GM23338 (cell line): ENCODE measurements at regions not wholly inside any gene's neighbourhood (a gene's known extent, or its start where the extent isn't known, plus 50 kb on each side); places are given as distances from the start of the nearest gene placed in this dataset.

Experiments
- ATAC-seq: fragments of 200-7000 bp; cut with Tn5 transposase; 3 replicates; pipeline ENCODE4 v1.9.1; 2020
- DNase-seq: peaks from one replicate; pipeline ENCODE4 v3.0.0-alpha.2; 2015; ENCODE audit warnings: low spot score
- H2AFZ ChIP-seq: fragments of 200-600 bp; sonication (generic); 2 replicates; pipeline ENCODE4 v1.8.0; 2016; ENCODE audit warnings: antibody characterized with exemption, mild to moderate bottlenecking, moderate library complexity
- H3F3A ChIP-seq: fragments of 200-600 bp; sonication (generic); replicated peaks from 2 replicates; pipeline ENCODE4 v1.8.0; 2017; ENCODE audit warnings: antibody characterized with exemption, mixed run types, low read depth
- H3K27ac ChIP-seq: fragments of 200-600 bp; sonication (generic); 2 replicates; pipeline ENCODE4 v1.6.1; 2016; ENCODE audit warnings: low read depth
- H3K27me3 ChIP-seq: fragments of 200-600 bp; sonication (generic); 2 replicates; pipeline ENCODE4 v1.8.0; 2016; ENCODE audit warnings: mild to moderate bottlenecking, mixed run types, moderate library complexity; ENCODE audit not compliant: insufficient read depth
- H3K36me3 ChIP-seq: fragments of 200-600 bp; sonication (generic); 2 replicates; pipeline ENCODE4 v1.8.0; 2016; ENCODE audit warnings: mild to moderate bottlenecking; ENCODE audit not compliant: insufficient read depth
- H3K4me1 ChIP-seq: fragments of 200-600 bp; sonication (generic); 2 replicates; pipeline ENCODE4 v1.8.0; 2016; ENCODE audit warnings: mild to moderate bottlenecking, moderate library complexity; ENCODE audit not compliant: insufficient read depth
- H3K4me2 ChIP-seq: fragments of 200-600 bp; sonication (generic); 2 replicates; pipeline ENCODE4 v1.7.1; 2017; ENCODE audit warnings: mixed run types
- H3K4me3 ChIP-seq: fragments of 200-600 bp; sonication (generic); 2 replicates; pipeline ENCODE4 v1.6.1; 2016; ENCODE audit warnings: mixed run types
- H3K79me2 ChIP-seq: fragments of 200-600 bp; sonication (generic); replicated peaks from 2 replicates; pipeline ENCODE4 v1.8.0; 2017; ENCODE audit warnings: mild to moderate bottlenecking; ENCODE audit not compliant: insufficient read depth
- H3K9me2 ChIP-seq: fragments of 200-600 bp; sonication (generic); 2 replicates; pipeline ENCODE4 v1.8.0; 2017; ENCODE audit not compliant: insufficient read depth
- H4K20me1 ChIP-seq: fragments of 200-600 bp; sonication (generic); replicated peaks from 2 replicates; pipeline ENCODE4 v1.8.0; 2017; ENCODE audit warnings: mild to moderate bottlenecking; ENCODE audit not compliant: insufficient read depth
- H3K27ac Mint-ChIP-seq: 2 replicates; pipeline ENCODE4 v1.8.0; 2020; ENCODE audit warnings: inconsistent platforms, mild to moderate bottlenecking, moderate library complexity, mixed read lengths
- H3K27me3 Mint-ChIP-seq: 3 replicates; pipeline ENCODE4 v1.8.0; 2022; ENCODE audit warnings: low read depth, mild to moderate bottlenecking, moderate library complexity, mixed read lengths, inconsistent platforms; ENCODE audit not compliant: insufficient read depth, poor library complexity
- H3K36me3 Mint-ChIP-seq: 3 replicates; pipeline ENCODE4 v1.8.0; 2021; ENCODE audit warnings: low read depth, mild to moderate bottlenecking, inconsistent platforms, moderate library complexity, mixed read lengths
- H3K4me1 Mint-ChIP-seq: 3 replicates; pipeline ENCODE4 v1.8.0; 2020; ENCODE audit warnings: mild to moderate bottlenecking, inconsistent platforms, mixed read lengths
- H3K4me3 Mint-ChIP-seq: 3 replicates; pipeline ENCODE4 v1.8.0; 2021; ENCODE audit warnings: moderate library complexity, mild to moderate bottlenecking, inconsistent platforms, mixed read lengths
- H3K9me3 Mint-ChIP-seq: 3 replicates; pipeline ENCODE4 v1.8.0; 2020; ENCODE audit warnings: moderate library complexity, mild to moderate bottlenecking, inconsistent platforms, mixed read lengths
- CREB1 ChIP-seq: fragments of 250-450 bp; sonication (Bioruptor Pico); IDR thresholded peaks from 2 replicates; pipeline ENCODE4 v1.5.0; 2020; ENCODE audit warnings: low read depth, mild to moderate bottlenecking, moderate library complexity
- ETS1 ChIP-seq: IDR thresholded peaks from 2 replicates; pipeline ENCODE4 v1.6.1; 2016; ENCODE audit warnings: antibody characterized with exemption
- EZH2 ChIP-seq: fragments of 200-600 bp; sonication (generic); IDR thresholded peaks from one replicate; pipeline ENCODE4 v1.8.0; 2017; ENCODE audit warnings: antibody characterized with exemption, mild to moderate bottlenecking, low read depth; ENCODE audit not compliant: unreplicated experiment
- EZH2phosphoT487 ChIP-seq: fragments of 200-600 bp; sonication (generic); IDR thresholded peaks from one replicate; pipeline ENCODE4 v1.8.1; 2018; ENCODE audit warnings: antibody characterized with exemption; ENCODE audit not compliant: unreplicated experiment
- JUNB ChIP-seq: IDR thresholded peaks from one replicate; pipeline ENCODE4 v1.6.1; 2016; ENCODE audit warnings: antibody characterized with exemption; ENCODE audit not compliant: unreplicated experiment
- NANOG ChIP-seq: IDR thresholded peaks from 2 replicates; pipeline ENCODE4 v1.6.1; 2016; ENCODE audit warnings: antibody characterized with exemption, borderline replicate concordance
- POLR2AphosphoS5 ChIP-seq: IDR thresholded peaks from 2 replicates; pipeline ENCODE4 v1.6.1; 2016; ENCODE audit warnings: antibody characterized with exemption, low read depth
- STAT1 ChIP-seq: IDR thresholded peaks from one replicate; pipeline ENCODE4 v1.6.1; 2016; ENCODE audit warnings: antibody characterized with exemption; ENCODE audit not compliant: unreplicated experiment
- ZNF114 ChIP-seq: fragments of 250-450 bp; sonication (Bioruptor Pico); IDR thresholded peaks from 2 replicates; pipeline ENCODE4 v1.5.0; 2020; ENCODE audit warnings: mild to moderate bottlenecking, moderate library complexity
- ZNF331 ChIP-seq: fragments of 250-450 bp; sonication (Bioruptor Pico); IDR thresholded peaks from 2 replicates; pipeline ENCODE4 v1.5.0; 2020; ENCODE audit warnings: low read depth, mild to moderate bottlenecking, moderate library complexity
- TF ChIP-seq, protein P1 (sequence below): IDR thresholded peaks from one replicate; pipeline ENCODE4 v1.6.1; 2018; ENCODE audit warnings: antibody characterized with exemption; ENCODE audit not compliant: unreplicated experiment
- TF ChIP-seq, protein P2 (sequence below), 2 experiments: fragments of 200-600 bp in 1 of 2; sonication (generic) in 1 of 2; conservative IDR thresholded peaks; 2 replicates each; pipeline versions ENCODE4 v1.5.1 to v1.6.1; 2016 to 2017; ENCODE audit warnings: antibody characterized with exemption in 2 of 2, low read depth in 2 of 2, mild to moderate bottlenecking in 2 of 2, moderate library complexity in 1 of 2
- TF ChIP-seq, protein P3 (sequence below): fragments of 250-450 bp; sonication (Bioruptor Pico); IDR thresholded peaks from 2 replicates; pipeline ENCODE4 v1.5.0; 2020; ENCODE audit warnings: mild to moderate bottlenecking, moderate library complexity

- H3K9me3 Mint-ChIP-seq: no peaks in the 10 kb centered on the region
- no peak overlapping the region for H3K27ac Mint-ChIP-seq
- Histone ChIP-seq H3K4me2 (no peak overlapping the region), H4K20me1 (no peaks in the 10 kb centered on the region), H3K9me2 (no peaks in the 10 kb centered on the region; the same call in 1 of the 2 replicates), H3K4me1 (no peaks in the 10 kb centered on the region), H2AFZ (peak overlapping the region; percentile 48; the same call in 1 of the 2 replicates), H3K27me3 (no peaks in the 10 kb centered on the region), H3F3A (no peaks in the 10 kb centered on the region), H3K79me2 (no peaks in the 10 kb centered on the region), H3K27ac (no peak overlapping the region), H3K4me3 (no peak overlapping the region), H3K36me3 (no peaks in the 10 kb centered on the region)
- DNase-seq: no peak
- no peaks in the 10 kb centered on the region for H3K27me3 Mint-ChIP-seq
- H3K4me1 Mint-ChIP-seq: no peaks in the 10 kb centered on the region
- H3K36me3 Mint-ChIP-seq: no peaks in the 10 kb centered on the region
- H3K4me3 Mint-ChIP-seq: no peak overlapping the region
- TF ChIP-seq CREB1 (no peak), ZNF331 (CRISPR knock-in tag) (no peak), JUNB (no peak), POLR2AphosphoS5 (no peak), STAT1 (no peak), ETS1 (no peak), EZH2 (no peak), EZH2phosphoT487 (no peak), ZNF114 (CRISPR knock-in tag) (no peak), NANOG (no peak)
- TF ChIP-seq, protein P1, sequence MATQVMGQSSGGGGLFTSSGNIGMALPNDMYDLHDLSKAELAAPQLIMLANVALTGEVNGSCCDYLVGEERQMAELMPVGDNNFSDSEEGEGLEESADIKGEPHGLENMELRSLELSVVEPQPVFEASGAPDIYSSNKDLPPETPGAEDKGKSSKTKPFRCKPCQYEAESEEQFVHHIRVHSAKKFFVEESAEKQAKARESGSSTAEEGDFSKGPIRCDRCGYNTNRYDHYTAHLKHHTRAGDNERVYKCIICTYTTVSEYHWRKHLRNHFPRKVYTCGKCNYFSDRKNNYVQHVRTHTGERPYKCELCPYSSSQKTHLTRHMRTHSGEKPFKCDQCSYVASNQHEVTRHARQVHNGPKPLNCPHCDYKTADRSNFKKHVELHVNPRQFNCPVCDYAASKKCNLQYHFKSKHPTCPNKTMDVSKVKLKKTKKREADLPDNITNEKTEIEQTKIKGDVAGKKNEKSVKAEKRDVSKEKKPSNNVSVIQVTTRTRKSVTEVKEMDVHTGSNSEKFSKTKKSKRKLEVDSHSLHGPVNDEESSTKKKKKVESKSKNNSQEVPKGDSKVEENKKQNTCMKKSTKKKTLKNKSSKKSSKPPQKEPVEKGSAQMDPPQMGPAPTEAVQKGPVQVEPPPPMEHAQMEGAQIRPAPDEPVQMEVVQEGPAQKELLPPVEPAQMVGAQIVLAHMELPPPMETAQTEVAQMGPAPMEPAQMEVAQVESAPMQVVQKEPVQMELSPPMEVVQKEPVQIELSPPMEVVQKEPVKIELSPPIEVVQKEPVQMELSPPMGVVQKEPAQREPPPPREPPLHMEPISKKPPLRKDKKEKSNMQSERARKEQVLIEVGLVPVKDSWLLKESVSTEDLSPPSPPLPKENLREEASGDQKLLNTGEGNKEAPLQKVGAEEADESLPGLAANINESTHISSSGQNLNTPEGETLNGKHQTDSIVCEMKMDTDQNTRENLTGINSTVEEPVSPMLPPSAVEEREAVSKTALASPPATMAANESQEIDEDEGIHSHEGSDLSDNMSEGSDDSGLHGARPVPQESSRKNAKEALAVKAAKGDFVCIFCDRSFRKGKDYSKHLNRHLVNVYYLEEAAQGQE: no peak
- TF ChIP-seq, protein P2, sequence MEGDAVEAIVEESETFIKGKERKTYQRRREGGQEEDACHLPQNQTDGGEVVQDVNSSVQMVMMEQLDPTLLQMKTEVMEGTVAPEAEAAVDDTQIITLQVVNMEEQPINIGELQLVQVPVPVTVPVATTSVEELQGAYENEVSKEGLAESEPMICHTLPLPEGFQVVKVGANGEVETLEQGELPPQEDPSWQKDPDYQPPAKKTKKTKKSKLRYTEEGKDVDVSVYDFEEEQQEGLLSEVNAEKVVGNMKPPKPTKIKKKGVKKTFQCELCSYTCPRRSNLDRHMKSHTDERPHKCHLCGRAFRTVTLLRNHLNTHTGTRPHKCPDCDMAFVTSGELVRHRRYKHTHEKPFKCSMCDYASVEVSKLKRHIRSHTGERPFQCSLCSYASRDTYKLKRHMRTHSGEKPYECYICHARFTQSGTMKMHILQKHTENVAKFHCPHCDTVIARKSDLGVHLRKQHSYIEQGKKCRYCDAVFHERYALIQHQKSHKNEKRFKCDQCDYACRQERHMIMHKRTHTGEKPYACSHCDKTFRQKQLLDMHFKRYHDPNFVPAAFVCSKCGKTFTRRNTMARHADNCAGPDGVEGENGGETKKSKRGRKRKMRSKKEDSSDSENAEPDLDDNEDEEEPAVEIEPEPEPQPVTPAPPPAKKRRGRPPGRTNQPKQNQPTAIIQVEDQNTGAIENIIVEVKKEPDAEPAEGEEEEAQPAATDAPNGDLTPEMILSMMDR (conservative IDR thresholded peaks at IDR 0.05; ENCODE audit: low read depth in 2 of 2): no peak
- TF ChIP-seq, protein P3, sequence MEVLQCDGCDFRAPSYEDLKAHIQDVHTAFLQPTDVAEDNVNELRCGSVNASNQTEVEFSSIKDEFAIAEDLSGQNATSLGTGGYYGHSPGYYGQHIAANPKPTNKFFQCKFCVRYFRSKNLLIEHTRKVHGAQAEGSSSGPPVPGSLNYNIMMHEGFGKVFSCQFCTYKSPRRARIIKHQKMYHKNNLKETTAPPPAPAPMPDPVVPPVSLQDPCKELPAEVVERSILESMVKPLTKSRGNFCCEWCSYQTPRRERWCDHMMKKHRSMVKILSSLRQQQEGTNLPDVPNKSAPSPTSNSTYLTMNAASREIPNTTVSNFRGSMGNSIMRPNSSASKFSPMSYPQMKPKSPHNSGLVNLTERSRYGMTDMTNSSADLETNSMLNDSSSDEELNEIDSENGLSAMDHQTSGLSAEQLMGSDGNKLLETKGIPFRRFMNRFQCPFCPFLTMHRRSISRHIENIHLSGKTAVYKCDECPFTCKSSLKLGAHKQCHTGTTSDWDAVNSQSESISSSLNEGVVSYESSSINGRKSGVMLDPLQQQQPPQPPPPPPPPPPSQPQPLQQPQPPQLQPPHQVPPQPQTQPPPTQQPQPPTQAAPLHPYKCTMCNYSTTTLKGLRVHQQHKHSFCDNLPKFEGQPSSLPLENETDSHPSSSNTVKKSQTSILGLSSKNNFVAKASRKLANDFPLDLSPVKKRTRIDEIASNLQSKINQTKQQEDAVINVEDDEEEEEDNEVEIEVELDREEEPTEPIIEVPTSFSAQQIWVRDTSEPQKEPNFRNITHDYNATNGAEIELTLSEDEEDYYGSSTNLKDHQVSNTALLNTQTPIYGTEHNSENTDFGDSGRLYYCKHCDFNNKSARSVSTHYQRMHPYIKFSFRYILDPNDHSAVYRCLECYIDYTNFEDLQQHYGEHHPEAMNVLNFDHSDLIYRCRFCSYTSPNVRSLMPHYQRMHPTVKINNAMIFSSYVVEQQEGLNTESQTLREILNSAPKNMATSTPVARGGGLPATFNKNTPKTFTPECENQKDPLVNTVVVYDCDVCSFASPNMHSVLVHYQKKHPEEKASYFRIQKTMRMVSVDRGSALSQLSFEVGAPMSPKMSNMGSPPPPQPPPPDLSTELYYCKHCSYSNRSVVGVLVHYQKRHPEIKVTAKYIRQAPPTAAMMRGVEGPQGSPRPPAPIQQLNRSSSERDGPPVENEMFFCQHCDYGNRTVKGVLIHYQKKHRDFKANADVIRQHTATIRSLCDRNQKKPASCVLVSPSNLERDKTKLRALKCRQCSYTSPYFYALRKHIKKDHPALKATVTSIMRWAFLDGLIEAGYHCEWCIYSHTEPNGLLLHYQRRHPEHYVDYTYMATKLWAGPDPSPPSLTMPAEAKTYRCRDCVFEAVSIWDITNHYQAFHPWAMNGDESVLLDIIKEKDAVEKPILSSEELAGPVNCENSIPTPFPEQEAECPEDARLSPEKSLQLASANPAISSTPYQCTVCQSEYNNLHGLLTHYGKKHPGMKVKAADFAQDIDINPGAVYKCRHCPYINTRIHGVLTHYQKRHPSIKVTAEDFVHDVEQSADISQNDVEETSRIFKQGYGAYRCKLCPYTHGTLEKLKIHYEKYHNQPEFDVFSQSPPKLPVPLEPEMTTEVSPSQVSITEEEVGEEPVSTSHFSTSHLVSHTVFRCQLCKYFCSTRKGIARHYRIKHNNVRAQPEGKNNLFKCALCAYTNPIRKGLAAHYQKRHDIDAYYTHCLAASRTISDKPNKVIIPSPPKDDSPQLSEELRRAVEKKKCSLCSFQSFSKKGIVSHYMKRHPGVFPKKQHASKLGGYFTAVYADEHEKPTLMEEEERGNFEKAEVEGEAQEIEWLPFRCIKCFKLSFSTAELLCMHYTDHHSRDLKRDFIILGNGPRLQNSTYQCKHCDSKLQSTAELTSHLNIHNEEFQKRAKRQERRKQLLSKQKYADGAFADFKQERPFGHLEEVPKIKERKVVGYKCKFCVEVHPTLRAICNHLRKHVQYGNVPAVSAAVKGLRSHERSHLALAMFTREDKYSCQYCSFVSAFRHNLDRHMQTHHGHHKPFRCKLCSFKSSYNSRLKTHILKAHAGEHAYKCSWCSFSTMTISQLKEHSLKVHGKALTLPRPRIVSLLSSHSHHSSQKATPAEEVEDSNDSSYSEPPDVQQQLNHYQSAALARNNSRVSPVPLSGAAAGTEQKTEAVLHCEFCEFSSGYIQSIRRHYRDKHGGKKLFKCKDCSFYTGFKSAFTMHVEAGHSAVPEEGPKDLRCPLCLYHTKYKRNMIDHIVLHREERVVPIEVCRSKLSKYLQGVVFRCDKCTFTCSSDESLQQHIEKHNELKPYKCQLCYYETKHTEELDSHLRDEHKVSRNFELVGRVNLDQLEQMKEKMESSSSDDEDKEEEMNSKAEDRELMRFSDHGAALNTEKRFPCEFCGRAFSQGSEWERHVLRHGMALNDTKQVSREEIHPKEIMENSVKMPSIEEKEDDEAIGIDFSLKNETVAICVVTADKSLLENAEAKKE (CRISPR knock-in tag): no peak
- no peak for ATAC-seq
Measured at GRCh38 chr2:41241325-41242000, 789.6 kb upstream of the SLC8A1 start.
